K562 (cell line): ENCODE measurements at regions not wholly inside any gene's neighbourhood (a gene's known extent, or its start where the extent isn't known, plus 50 kb on each side); places are given as distances from the start of the nearest gene placed in this dataset.

ENCODE experiments used
- CBFA2T3 ChIP-seq: fragments of 450-650 bp; IDR thresholded peaks from 2 replicates; pipeline ENCODE4 v1.6.1; 2017
- CHD1 ChIP-seq: fragments of 200-600 bp; sonication (generic); IDR thresholded peaks from one replicate; pipeline ENCODE4 v1.6.1; 2012; ENCODE audit warnings: mild to moderate bottlenecking, moderate library complexity, low read length, inconsistent platforms
- DMBX1 ChIP-seq: fragments of 250-450 bp; sonication (Bioruptor Pico); IDR thresholded peaks from 2 replicates; pipeline ENCODE4 v1.8.0; 2022; ENCODE audit warnings: inconsistent platforms, mild to moderate bottlenecking, moderate library complexity, borderline replicate concordance
- EP300 ChIP-seq: IDR thresholded peaks from 2 replicates; pipeline ENCODE4 v1.6.1; 2012; ENCODE audit warnings: low read length, improper control_type of control experiment
- HNRNPL ChIP-seq: fragments of 200-400 bp; formaldehyde crosslinking; IDR thresholded peaks from 2 replicates; pipeline ENCODE4 v1.6.1; 2017; ENCODE audit warnings: low read depth, mild to moderate bottlenecking, low read length
- HNRNPUL1 ChIP-seq: fragments of 200-400 bp; formaldehyde crosslinking; IDR thresholded peaks from 2 replicates; pipeline ENCODE4 v1.6.1; 2017; ENCODE audit warnings: low read length
- KAT7 ChIP-seq: sonication (generic); formaldehyde crosslinking; IDR thresholded peaks from 2 replicates; pipeline ENCODE4 v1.8.0; 2022; ENCODE audit warnings: missing genetic modification reagents, mild to moderate bottlenecking, borderline replicate concordance
- KDM1A ChIP-seq, 2 experiments: fragments of 450-650 bp; IDR thresholded peaks; 2 replicates each; pipeline ENCODE4 v1.6.1; 2016; ENCODE audit warnings: mild to moderate bottlenecking in 2 of 2
- NCOA4 ChIP-seq: fragments of 450-650 bp; IDR thresholded peaks from 2 replicates; pipeline ENCODE4 v1.6.1; 2018; ENCODE audit warnings: mild to moderate bottlenecking; ENCODE audit not compliant: partially characterized antibody
- NFE2 ChIP-seq: IDR thresholded peaks from 2 replicates; pipeline ENCODE4 v1.6.1; 2014; ENCODE audit warnings: antibody characterized with exemption, low read depth
- NUFIP1 ChIP-seq: fragments of 450-650 bp; IDR thresholded peaks from 2 replicates; pipeline ENCODE4 v1.6.1; 2018; ENCODE audit not compliant: partially characterized antibody
- TCF3 ChIP-seq: sonication (generic); formaldehyde crosslinking; IDR thresholded peaks from 2 replicates; pipeline ENCODE4 v1.4.0; 2020; ENCODE audit warnings: mild to moderate bottlenecking, missing genetic modification reagents
- TFAM ChIP-seq: fragments of 250-450 bp; sonication (Bioruptor Pico); conservative IDR thresholded peaks from 2 replicates; pipeline ENCODE4 v1.5.0; 2021; ENCODE audit warnings: mild to moderate bottlenecking, moderate library complexity
- ZBTB12 ChIP-seq: fragments of 250-450 bp; sonication (Bioruptor Pico); IDR thresholded peaks from 2 replicates; pipeline ENCODE4 v1.4.0; 2020
- ZKSCAN3 ChIP-seq: fragments of 250-450 bp; sonication (Bioruptor Pico); IDR thresholded peaks from 2 replicates; pipeline ENCODE4 v1.4.0; 2020
- ZNF212 ChIP-seq: fragments of 450-650 bp; formaldehyde crosslinking; IDR thresholded peaks from 2 replicates; pipeline ENCODE4 v1.4.0; 2020; ENCODE audit warnings: mild to moderate bottlenecking
- ZNF232 ChIP-seq: sonication (generic); formaldehyde crosslinking; IDR thresholded peaks from 2 replicates; pipeline ENCODE4 v1.8.0; 2022; ENCODE audit warnings: mild to moderate bottlenecking, missing genetic modification reagents
- ZNF311 ChIP-seq: fragments of 250-450 bp; sonication (Bioruptor Pico); IDR thresholded peaks from 2 replicates; pipeline ENCODE4 v1.4.0; 2020; ENCODE audit warnings: mild to moderate bottlenecking, moderate library complexity
- TF ChIP-seq, protein P1 (sequence below), 2 experiments: IDR thresholded peaks; 2 replicates each; pipeline ENCODE4 v1.6.1; 2011; ENCODE audit warnings: borderline replicate concordance in 1 of 2, control low read depth in 1 of 2, low read depth in 1 of 2, low read length in 1 of 2, mild to moderate bottlenecking in 1 of 2, mixed read lengths in 1 of 2, moderate library complexity in 1 of 2; ENCODE audit not compliant: insufficient read depth in 1 of 2, insufficient read length in 1 of 2, poor library complexity in 1 of 2, severe bottlenecking in 1 of 2; ENCODE audit errors: extremely low read depth in 1 of 2
- TF ChIP-seq, protein P2 (sequence below): fragments of 200-800 bp; sonication (Bioruptor generic); IDR thresholded peaks from 2 replicates; pipeline ENCODE4 v1.6.1; 2017; ENCODE audit warnings: missing genetic modification characterization, missing compliant biosample characterization

GRCh38 chr7:43006008-43006407 is 73.8 kb downstream of the MRPL32 start (continued):
- TF ChIP-seq TFAM (CRISPR knock-in tag) (no peak), CHD1 (no peak), DMBX1 (no peak), NFE2 (0 out of 2 replicates have a peak, but pooled peaks have one; percentile 3), NUFIP1 (no peak), KAT7 (no peak), HNRNPL (no peak), ZNF232 (CRISPR knock-in tag) (no peak), ZNF311 (CRISPR knock-in tag) (no peak), ZNF212 (no peak), ZBTB12 (CRISPR knock-in tag) (no peak), ZKSCAN3 (no peak), CBFA2T3 (peak; percentile 86), EP300 (peak; percentile 48; the same call in 1 of the 2 replicates), HNRNPUL1 (no peak), KDM1A (IDR thresholded peaks at IDR 0.05) (peak in 1 of 2 experiments; percentile 45; a peak in 2 of 4 replicates), NCOA4 (no peak), TCF3 (CRISPR knock-in tag) (peak; percentile 76)
- TF ChIP-seq, protein P1, sequence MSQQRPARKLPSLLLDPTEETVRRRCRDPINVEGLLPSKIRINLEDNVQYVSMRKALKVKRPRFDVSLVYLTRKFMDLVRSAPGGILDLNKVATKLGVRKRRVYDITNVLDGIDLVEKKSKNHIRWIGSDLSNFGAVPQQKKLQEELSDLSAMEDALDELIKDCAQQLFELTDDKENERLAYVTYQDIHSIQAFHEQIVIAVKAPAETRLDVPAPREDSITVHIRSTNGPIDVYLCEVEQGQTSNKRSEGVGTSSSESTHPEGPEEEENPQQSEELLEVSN (IDR thresholded peaks at IDR 0.05; ENCODE audit: borderline replicate concordance in 1 of 2, extremely low read depth in 1 of 2, insufficient read depth in 1 of 2, insufficient read length in 1 of 2, low read depth in 1 of 2, low read length in 1 of 2, poor library complexity in 1 of 2, severe bottlenecking in 1 of 2): no peak
- TF ChIP-seq, protein P2, sequence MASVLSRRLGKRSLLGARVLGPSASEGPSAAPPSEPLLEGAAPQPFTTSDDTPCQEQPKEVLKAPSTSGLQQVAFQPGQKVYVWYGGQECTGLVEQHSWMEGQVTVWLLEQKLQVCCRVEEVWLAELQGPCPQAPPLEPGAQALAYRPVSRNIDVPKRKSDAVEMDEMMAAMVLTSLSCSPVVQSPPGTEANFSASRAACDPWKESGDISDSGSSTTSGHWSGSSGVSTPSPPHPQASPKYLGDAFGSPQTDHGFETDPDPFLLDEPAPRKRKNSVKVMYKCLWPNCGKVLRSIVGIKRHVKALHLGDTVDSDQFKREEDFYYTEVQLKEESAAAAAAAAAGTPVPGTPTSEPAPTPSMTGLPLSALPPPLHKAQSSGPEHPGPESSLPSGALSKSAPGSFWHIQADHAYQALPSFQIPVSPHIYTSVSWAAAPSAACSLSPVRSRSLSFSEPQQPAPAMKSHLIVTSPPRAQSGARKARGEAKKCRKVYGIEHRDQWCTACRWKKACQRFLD (CRISPR knock-in tag): no peak
- TF ChIP-seq, all 486 proteins: peak for 15
